GM23338 (cell line): ENCODE measurements at regions not wholly inside any gene's neighbourhood (a gene's known extent, or its start where the extent isn't known, plus 50 kb on each side); places are given as distances from the start of the nearest gene placed in this dataset.

Source experiments
- ATAC-seq: fragments of 200-7000 bp; cut with Tn5 transposase; 3 replicates; pipeline ENCODE4 v1.9.1; 2020
- DNase-seq: peaks from one replicate; pipeline ENCODE4 v3.0.0-alpha.2; 2015; ENCODE audit warnings: low spot score
- H2AFZ ChIP-seq: fragments of 200-600 bp; sonication (generic); 2 replicates; pipeline ENCODE4 v1.8.0; 2016; ENCODE audit warnings: antibody characterized with exemption, mild to moderate bottlenecking, moderate library complexity
- H3F3A ChIP-seq: fragments of 200-600 bp; sonication (generic); replicated peaks from 2 replicates; pipeline ENCODE4 v1.8.0; 2017; ENCODE audit warnings: antibody characterized with exemption, mixed run types, low read depth
- H3K27ac ChIP-seq: fragments of 200-600 bp; sonication (generic); 2 replicates; pipeline ENCODE4 v1.6.1; 2016; ENCODE audit warnings: low read depth
- H3K27me3 ChIP-seq: fragments of 200-600 bp; sonication (generic); 2 replicates; pipeline ENCODE4 v1.8.0; 2016; ENCODE audit warnings: mild to moderate bottlenecking, mixed run types, moderate library complexity; ENCODE audit not compliant: insufficient read depth
- H3K36me3 ChIP-seq: fragments of 200-600 bp; sonication (generic); 2 replicates; pipeline ENCODE4 v1.8.0; 2016; ENCODE audit warnings: mild to moderate bottlenecking; ENCODE audit not compliant: insufficient read depth
- H3K4me1 ChIP-seq: fragments of 200-600 bp; sonication (generic); 2 replicates; pipeline ENCODE4 v1.8.0; 2016; ENCODE audit warnings: mild to moderate bottlenecking, moderate library complexity; ENCODE audit not compliant: insufficient read depth
- H3K4me2 ChIP-seq: fragments of 200-600 bp; sonication (generic); 2 replicates; pipeline ENCODE4 v1.7.1; 2017; ENCODE audit warnings: mixed run types
- H3K4me3 ChIP-seq: fragments of 200-600 bp; sonication (generic); 2 replicates; pipeline ENCODE4 v1.6.1; 2016; ENCODE audit warnings: mixed run types
- H3K79me2 ChIP-seq: fragments of 200-600 bp; sonication (generic); replicated peaks from 2 replicates; pipeline ENCODE4 v1.8.0; 2017; ENCODE audit warnings: mild to moderate bottlenecking; ENCODE audit not compliant: insufficient read depth
- H3K9me2 ChIP-seq: fragments of 200-600 bp; sonication (generic); 2 replicates; pipeline ENCODE4 v1.8.0; 2017; ENCODE audit not compliant: insufficient read depth
- H4K20me1 ChIP-seq: fragments of 200-600 bp; sonication (generic); replicated peaks from 2 replicates; pipeline ENCODE4 v1.8.0; 2017; ENCODE audit warnings: mild to moderate bottlenecking; ENCODE audit not compliant: insufficient read depth
- H3K27ac Mint-ChIP-seq: 2 replicates; pipeline ENCODE4 v1.8.0; 2020; ENCODE audit warnings: inconsistent platforms, mild to moderate bottlenecking, moderate library complexity, mixed read lengths
- H3K27me3 Mint-ChIP-seq: 3 replicates; pipeline ENCODE4 v1.8.0; 2022; ENCODE audit warnings: low read depth, mild to moderate bottlenecking, moderate library complexity, mixed read lengths, inconsistent platforms; ENCODE audit not compliant: insufficient read depth, poor library complexity
- H3K36me3 Mint-ChIP-seq: 3 replicates; pipeline ENCODE4 v1.8.0; 2021; ENCODE audit warnings: low read depth, mild to moderate bottlenecking, inconsistent platforms, moderate library complexity, mixed read lengths
- H3K4me1 Mint-ChIP-seq: 3 replicates; pipeline ENCODE4 v1.8.0; 2020; ENCODE audit warnings: mild to moderate bottlenecking, inconsistent platforms, mixed read lengths
- H3K4me3 Mint-ChIP-seq: 3 replicates; pipeline ENCODE4 v1.8.0; 2021; ENCODE audit warnings: moderate library complexity, mild to moderate bottlenecking, inconsistent platforms, mixed read lengths
- H3K9me3 Mint-ChIP-seq: 3 replicates; pipeline ENCODE4 v1.8.0; 2020; ENCODE audit warnings: moderate library complexity, mild to moderate bottlenecking, inconsistent platforms, mixed read lengths
- CREB1 ChIP-seq: fragments of 250-450 bp; sonication (Bioruptor Pico); IDR thresholded peaks from 2 replicates; pipeline ENCODE4 v1.5.0; 2020; ENCODE audit warnings: low read depth, mild to moderate bottlenecking, moderate library complexity
- EZH2 ChIP-seq: fragments of 200-600 bp; sonication (generic); IDR thresholded peaks from one replicate; pipeline ENCODE4 v1.8.0; 2017; ENCODE audit warnings: antibody characterized with exemption, mild to moderate bottlenecking, low read depth; ENCODE audit not compliant: unreplicated experiment
- EZH2phosphoT487 ChIP-seq: fragments of 200-600 bp; sonication (generic); IDR thresholded peaks from one replicate; pipeline ENCODE4 v1.8.1; 2018; ENCODE audit warnings: antibody characterized with exemption; ENCODE audit not compliant: unreplicated experiment
- JUNB ChIP-seq: IDR thresholded peaks from one replicate; pipeline ENCODE4 v1.6.1; 2016; ENCODE audit warnings: antibody characterized with exemption; ENCODE audit not compliant: unreplicated experiment
- NANOG ChIP-seq: IDR thresholded peaks from 2 replicates; pipeline ENCODE4 v1.6.1; 2016; ENCODE audit warnings: antibody characterized with exemption, borderline replicate concordance
- POLR2AphosphoS5 ChIP-seq: IDR thresholded peaks from 2 replicates; pipeline ENCODE4 v1.6.1; 2016; ENCODE audit warnings: antibody characterized with exemption, low read depth
- ZNF114 ChIP-seq: fragments of 250-450 bp; sonication (Bioruptor Pico); IDR thresholded peaks from 2 replicates; pipeline ENCODE4 v1.5.0; 2020; ENCODE audit warnings: mild to moderate bottlenecking, moderate library complexity
- TF ChIP-seq, protein P1 (sequence below), 2 experiments: fragments of 200-600 bp in 1 of 2; sonication (generic) in 1 of 2; conservative IDR thresholded peaks; 2 replicates each; pipeline versions ENCODE4 v1.5.1 to v1.6.1; 2016 to 2017; ENCODE audit warnings: antibody characterized with exemption in 2 of 2, low read depth in 2 of 2, mild to moderate bottlenecking in 2 of 2, moderate library complexity in 1 of 2
- TF ChIP-seq, protein P2 (sequence below): IDR thresholded peaks from one replicate; pipeline ENCODE4 v1.6.1; 2018; ENCODE audit warnings: antibody characterized with exemption; ENCODE audit not compliant: unreplicated experiment
- TF ChIP-seq, protein P3 (sequence below): fragments of 250-450 bp; sonication (Bioruptor Pico); IDR thresholded peaks from 2 replicates; pipeline ENCODE4 v1.5.0; 2020; ENCODE audit warnings: mild to moderate bottlenecking, moderate library complexity
- TF ChIP-seq, protein P4 (sequence below): IDR thresholded peaks from 2 replicates; pipeline ENCODE4 v1.6.1; 2016; ENCODE audit warnings: antibody characterized with exemption

DNA sequence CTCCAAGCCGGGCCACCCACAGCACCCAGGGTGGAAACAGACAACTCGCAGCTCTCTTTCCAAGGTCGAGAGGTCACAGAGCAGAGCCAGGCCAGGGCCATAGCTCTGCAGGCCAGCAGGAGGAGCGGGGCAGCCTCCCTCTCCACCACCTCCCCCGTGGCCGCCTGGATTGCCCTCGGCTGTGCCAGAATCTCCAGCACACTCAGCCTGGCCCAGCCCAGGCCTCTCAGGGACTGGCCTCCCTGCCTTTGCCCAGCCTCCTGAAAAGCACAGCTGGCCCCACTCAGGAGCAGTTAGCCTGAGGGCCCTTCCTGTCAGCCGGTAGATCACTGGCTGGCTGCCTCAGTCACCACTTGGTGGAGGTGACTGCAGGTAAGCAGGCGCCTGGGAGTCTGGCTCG lies 85.8 kb upstream of the SEC14L1 start (continued):
- TF ChIP-seq, protein P1, sequence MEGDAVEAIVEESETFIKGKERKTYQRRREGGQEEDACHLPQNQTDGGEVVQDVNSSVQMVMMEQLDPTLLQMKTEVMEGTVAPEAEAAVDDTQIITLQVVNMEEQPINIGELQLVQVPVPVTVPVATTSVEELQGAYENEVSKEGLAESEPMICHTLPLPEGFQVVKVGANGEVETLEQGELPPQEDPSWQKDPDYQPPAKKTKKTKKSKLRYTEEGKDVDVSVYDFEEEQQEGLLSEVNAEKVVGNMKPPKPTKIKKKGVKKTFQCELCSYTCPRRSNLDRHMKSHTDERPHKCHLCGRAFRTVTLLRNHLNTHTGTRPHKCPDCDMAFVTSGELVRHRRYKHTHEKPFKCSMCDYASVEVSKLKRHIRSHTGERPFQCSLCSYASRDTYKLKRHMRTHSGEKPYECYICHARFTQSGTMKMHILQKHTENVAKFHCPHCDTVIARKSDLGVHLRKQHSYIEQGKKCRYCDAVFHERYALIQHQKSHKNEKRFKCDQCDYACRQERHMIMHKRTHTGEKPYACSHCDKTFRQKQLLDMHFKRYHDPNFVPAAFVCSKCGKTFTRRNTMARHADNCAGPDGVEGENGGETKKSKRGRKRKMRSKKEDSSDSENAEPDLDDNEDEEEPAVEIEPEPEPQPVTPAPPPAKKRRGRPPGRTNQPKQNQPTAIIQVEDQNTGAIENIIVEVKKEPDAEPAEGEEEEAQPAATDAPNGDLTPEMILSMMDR (conservative IDR thresholded peaks at IDR 0.05; ENCODE audit: low read depth in 2 of 2) = no peak

DNA sequence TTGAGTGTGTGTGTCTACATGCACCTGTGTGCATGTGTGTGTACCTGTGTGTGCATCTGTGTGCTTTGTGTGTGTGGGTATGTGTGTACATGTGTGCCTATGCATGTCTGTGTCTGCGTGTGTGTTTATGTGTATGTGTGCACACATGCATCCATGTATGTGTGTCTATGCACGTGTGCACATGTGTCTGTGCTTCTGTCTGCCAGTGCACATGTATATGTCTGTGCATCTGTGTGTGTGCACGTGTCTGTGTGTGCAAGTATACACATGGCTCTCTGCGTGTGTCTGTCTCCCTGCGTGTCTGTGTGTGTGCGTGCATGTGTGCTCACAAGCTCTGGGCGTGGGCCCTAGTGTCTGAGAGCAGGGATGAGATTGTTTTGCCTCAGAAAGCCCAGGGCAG lies 85.3 kb upstream of the SEC14L1 start:
- no peaks in the 10 kb centered on the region for H3F3A ChIP-seq
- H3K9me2 ChIP-seq = no peaks in the 10 kb centered on the region
- Mint-ChIP-seq H3K4me3 (no peak overlapping the region), H3K27ac (no peak overlapping the region), H3K4me1 (peaks cover 18% of the 10 kb centered on the region), H3K27me3 (peaks cover 9% of the 10 kb centered on the region), H3K36me3 (no peaks in the 10 kb centered on the region), H3K9me3 (no peaks in the 10 kb centered on the region)
- H3K4me2 ChIP-seq = no peak overlapping the region
- no peaks in the 10 kb centered on the region for H3K79me2 ChIP-seq
- no peak for DNase-seq
- H3K4me3 ChIP-seq = no peak overlapping the region
- no peak overlapping the region for H3K27ac ChIP-seq
- peaks cover 4% of the 10 kb centered on the region; the same call in 1 of the 2 replicates for H3K4me1 ChIP-seq
- H4K20me1 ChIP-seq = no peaks in the 10 kb centered on the region
- H2AFZ ChIP-seq = no peak overlapping the region
- no peak for ATAC-seq
- H3K27me3 ChIP-seq = no peaks in the 10 kb centered on the region
- H3K36me3 ChIP-seq = no peaks in the 10 kb centered on the region
- TF ChIP-seq NANOG (no peak), POLR2AphosphoS5 (no peak), EZH2 (no peak), EZH2phosphoT487 (no peak), ZNF114 (CRISPR knock-in tag) (no peak), CREB1 (no peak), JUNB (no peak)
- TF ChIP-seq, protein P1 (conservative IDR thresholded peaks at IDR 0.05; ENCODE audit: low read depth in 2 of 2) = no peak
- TF ChIP-seq, protein P2, sequence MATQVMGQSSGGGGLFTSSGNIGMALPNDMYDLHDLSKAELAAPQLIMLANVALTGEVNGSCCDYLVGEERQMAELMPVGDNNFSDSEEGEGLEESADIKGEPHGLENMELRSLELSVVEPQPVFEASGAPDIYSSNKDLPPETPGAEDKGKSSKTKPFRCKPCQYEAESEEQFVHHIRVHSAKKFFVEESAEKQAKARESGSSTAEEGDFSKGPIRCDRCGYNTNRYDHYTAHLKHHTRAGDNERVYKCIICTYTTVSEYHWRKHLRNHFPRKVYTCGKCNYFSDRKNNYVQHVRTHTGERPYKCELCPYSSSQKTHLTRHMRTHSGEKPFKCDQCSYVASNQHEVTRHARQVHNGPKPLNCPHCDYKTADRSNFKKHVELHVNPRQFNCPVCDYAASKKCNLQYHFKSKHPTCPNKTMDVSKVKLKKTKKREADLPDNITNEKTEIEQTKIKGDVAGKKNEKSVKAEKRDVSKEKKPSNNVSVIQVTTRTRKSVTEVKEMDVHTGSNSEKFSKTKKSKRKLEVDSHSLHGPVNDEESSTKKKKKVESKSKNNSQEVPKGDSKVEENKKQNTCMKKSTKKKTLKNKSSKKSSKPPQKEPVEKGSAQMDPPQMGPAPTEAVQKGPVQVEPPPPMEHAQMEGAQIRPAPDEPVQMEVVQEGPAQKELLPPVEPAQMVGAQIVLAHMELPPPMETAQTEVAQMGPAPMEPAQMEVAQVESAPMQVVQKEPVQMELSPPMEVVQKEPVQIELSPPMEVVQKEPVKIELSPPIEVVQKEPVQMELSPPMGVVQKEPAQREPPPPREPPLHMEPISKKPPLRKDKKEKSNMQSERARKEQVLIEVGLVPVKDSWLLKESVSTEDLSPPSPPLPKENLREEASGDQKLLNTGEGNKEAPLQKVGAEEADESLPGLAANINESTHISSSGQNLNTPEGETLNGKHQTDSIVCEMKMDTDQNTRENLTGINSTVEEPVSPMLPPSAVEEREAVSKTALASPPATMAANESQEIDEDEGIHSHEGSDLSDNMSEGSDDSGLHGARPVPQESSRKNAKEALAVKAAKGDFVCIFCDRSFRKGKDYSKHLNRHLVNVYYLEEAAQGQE = no peak
- TF ChIP-seq, protein P3, sequence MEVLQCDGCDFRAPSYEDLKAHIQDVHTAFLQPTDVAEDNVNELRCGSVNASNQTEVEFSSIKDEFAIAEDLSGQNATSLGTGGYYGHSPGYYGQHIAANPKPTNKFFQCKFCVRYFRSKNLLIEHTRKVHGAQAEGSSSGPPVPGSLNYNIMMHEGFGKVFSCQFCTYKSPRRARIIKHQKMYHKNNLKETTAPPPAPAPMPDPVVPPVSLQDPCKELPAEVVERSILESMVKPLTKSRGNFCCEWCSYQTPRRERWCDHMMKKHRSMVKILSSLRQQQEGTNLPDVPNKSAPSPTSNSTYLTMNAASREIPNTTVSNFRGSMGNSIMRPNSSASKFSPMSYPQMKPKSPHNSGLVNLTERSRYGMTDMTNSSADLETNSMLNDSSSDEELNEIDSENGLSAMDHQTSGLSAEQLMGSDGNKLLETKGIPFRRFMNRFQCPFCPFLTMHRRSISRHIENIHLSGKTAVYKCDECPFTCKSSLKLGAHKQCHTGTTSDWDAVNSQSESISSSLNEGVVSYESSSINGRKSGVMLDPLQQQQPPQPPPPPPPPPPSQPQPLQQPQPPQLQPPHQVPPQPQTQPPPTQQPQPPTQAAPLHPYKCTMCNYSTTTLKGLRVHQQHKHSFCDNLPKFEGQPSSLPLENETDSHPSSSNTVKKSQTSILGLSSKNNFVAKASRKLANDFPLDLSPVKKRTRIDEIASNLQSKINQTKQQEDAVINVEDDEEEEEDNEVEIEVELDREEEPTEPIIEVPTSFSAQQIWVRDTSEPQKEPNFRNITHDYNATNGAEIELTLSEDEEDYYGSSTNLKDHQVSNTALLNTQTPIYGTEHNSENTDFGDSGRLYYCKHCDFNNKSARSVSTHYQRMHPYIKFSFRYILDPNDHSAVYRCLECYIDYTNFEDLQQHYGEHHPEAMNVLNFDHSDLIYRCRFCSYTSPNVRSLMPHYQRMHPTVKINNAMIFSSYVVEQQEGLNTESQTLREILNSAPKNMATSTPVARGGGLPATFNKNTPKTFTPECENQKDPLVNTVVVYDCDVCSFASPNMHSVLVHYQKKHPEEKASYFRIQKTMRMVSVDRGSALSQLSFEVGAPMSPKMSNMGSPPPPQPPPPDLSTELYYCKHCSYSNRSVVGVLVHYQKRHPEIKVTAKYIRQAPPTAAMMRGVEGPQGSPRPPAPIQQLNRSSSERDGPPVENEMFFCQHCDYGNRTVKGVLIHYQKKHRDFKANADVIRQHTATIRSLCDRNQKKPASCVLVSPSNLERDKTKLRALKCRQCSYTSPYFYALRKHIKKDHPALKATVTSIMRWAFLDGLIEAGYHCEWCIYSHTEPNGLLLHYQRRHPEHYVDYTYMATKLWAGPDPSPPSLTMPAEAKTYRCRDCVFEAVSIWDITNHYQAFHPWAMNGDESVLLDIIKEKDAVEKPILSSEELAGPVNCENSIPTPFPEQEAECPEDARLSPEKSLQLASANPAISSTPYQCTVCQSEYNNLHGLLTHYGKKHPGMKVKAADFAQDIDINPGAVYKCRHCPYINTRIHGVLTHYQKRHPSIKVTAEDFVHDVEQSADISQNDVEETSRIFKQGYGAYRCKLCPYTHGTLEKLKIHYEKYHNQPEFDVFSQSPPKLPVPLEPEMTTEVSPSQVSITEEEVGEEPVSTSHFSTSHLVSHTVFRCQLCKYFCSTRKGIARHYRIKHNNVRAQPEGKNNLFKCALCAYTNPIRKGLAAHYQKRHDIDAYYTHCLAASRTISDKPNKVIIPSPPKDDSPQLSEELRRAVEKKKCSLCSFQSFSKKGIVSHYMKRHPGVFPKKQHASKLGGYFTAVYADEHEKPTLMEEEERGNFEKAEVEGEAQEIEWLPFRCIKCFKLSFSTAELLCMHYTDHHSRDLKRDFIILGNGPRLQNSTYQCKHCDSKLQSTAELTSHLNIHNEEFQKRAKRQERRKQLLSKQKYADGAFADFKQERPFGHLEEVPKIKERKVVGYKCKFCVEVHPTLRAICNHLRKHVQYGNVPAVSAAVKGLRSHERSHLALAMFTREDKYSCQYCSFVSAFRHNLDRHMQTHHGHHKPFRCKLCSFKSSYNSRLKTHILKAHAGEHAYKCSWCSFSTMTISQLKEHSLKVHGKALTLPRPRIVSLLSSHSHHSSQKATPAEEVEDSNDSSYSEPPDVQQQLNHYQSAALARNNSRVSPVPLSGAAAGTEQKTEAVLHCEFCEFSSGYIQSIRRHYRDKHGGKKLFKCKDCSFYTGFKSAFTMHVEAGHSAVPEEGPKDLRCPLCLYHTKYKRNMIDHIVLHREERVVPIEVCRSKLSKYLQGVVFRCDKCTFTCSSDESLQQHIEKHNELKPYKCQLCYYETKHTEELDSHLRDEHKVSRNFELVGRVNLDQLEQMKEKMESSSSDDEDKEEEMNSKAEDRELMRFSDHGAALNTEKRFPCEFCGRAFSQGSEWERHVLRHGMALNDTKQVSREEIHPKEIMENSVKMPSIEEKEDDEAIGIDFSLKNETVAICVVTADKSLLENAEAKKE = no peak
- TF ChIP-seq, protein P4, sequence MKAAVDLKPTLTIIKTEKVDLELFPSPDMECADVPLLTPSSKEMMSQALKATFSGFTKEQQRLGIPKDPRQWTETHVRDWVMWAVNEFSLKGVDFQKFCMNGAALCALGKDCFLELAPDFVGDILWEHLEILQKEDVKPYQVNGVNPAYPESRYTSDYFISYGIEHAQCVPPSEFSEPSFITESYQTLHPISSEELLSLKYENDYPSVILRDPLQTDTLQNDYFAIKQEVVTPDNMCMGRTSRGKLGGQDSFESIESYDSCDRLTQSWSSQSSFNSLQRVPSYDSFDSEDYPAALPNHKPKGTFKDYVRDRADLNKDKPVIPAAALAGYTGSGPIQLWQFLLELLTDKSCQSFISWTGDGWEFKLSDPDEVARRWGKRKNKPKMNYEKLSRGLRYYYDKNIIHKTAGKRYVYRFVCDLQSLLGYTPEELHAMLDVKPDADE = no peak
